ENCODE measurements at regions not wholly inside any gene's neighbourhood (a gene's known extent, or its start where the extent isn't known, plus 50 kb on each side); places are given as distances from the start of the nearest gene placed in this dataset.

DNA sequence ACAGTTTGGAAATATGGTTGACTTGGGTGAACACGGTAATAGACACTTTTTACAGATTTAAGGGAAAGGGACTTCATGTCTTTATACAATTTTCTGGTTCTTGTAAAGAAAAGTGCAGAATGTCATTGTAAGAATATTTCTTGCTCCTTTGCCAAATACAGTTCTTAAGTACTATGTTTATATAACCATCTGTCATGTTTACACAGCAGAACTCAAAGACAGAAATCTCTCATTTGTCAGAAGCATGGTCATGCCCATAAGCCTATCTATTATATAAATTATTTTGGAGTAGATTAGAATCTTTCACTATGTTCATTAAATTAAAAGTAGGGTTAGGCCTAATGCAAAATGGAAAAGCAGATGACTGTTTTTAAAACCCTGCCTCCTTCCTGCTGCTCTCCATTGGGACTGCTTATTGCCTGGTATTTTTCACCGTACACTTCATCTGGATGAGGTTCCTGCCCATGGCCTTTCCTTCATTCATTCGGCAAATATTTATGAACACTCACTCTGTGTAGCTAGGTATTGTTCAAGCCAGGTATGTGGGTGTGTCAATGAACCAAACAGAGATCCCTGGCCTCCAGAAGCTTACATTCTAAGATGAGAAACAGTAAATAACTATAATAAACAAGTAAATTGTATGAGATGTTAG is 558.1 kb downstream of the NR2F1-AS1 start:
- TF ChIP-seq, protein P1, sequence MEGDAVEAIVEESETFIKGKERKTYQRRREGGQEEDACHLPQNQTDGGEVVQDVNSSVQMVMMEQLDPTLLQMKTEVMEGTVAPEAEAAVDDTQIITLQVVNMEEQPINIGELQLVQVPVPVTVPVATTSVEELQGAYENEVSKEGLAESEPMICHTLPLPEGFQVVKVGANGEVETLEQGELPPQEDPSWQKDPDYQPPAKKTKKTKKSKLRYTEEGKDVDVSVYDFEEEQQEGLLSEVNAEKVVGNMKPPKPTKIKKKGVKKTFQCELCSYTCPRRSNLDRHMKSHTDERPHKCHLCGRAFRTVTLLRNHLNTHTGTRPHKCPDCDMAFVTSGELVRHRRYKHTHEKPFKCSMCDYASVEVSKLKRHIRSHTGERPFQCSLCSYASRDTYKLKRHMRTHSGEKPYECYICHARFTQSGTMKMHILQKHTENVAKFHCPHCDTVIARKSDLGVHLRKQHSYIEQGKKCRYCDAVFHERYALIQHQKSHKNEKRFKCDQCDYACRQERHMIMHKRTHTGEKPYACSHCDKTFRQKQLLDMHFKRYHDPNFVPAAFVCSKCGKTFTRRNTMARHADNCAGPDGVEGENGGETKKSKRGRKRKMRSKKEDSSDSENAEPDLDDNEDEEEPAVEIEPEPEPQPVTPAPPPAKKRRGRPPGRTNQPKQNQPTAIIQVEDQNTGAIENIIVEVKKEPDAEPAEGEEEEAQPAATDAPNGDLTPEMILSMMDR (conservative IDR thresholded peaks at IDR 0.05; ENCODE audit: low read length): no peak
- TF ChIP-seq EZH2phosphoT487 (IDR thresholded peaks at IDR 0.05; ENCODE audit: borderline replicate concordance, low read depth, low read length): no peak

Data from OCI-LY7 (cell line).